GM23338 (cell line): ENCODE measurements at regions not wholly inside any gene's neighbourhood (a gene's known extent, or its start where the extent isn't known, plus 50 kb on each side); places are given as distances from the start of the nearest gene placed in this dataset.

Experiments
- CREB1 ChIP-seq: fragments of 250-450 bp; sonication (Bioruptor Pico); IDR thresholded peaks from 2 replicates; pipeline ENCODE4 v1.5.0; 2020; ENCODE audit warnings: low read depth, mild to moderate bottlenecking, moderate library complexity
- CTCF ChIP-seq, 2 experiments: fragments of 200-600 bp in 1 of 2; sonication (generic) in 1 of 2; conservative IDR thresholded peaks; 2 replicates each; pipeline versions ENCODE4 v1.5.1 to v1.6.1; 2016 to 2017; ENCODE audit warnings: antibody characterized with exemption in 2 of 2, low read depth in 2 of 2, mild to moderate bottlenecking in 2 of 2, moderate library complexity in 1 of 2
- ETS1 ChIP-seq: IDR thresholded peaks from 2 replicates; pipeline ENCODE4 v1.6.1; 2016; ENCODE audit warnings: antibody characterized with exemption
- EZH2 ChIP-seq: fragments of 200-600 bp; sonication (generic); IDR thresholded peaks from one replicate; pipeline ENCODE4 v1.8.0; 2017; ENCODE audit warnings: antibody characterized with exemption, mild to moderate bottlenecking, low read depth; ENCODE audit not compliant: unreplicated experiment
- EZH2phosphoT487 ChIP-seq: fragments of 200-600 bp; sonication (generic); IDR thresholded peaks from one replicate; pipeline ENCODE4 v1.8.1; 2018; ENCODE audit warnings: antibody characterized with exemption; ENCODE audit not compliant: unreplicated experiment
- JUNB ChIP-seq: IDR thresholded peaks from one replicate; pipeline ENCODE4 v1.6.1; 2016; ENCODE audit warnings: antibody characterized with exemption; ENCODE audit not compliant: unreplicated experiment
- POLR2AphosphoS5 ChIP-seq: IDR thresholded peaks from 2 replicates; pipeline ENCODE4 v1.6.1; 2016; ENCODE audit warnings: antibody characterized with exemption, low read depth
- REST ChIP-seq: IDR thresholded peaks from one replicate; pipeline ENCODE4 v1.6.1; 2018; ENCODE audit warnings: antibody characterized with exemption; ENCODE audit not compliant: unreplicated experiment
- STAT1 ChIP-seq: IDR thresholded peaks from one replicate; pipeline ENCODE4 v1.6.1; 2016; ENCODE audit warnings: antibody characterized with exemption; ENCODE audit not compliant: unreplicated experiment
- ZNF114 ChIP-seq: fragments of 250-450 bp; sonication (Bioruptor Pico); IDR thresholded peaks from 2 replicates; pipeline ENCODE4 v1.5.0; 2020; ENCODE audit warnings: mild to moderate bottlenecking, moderate library complexity
- ZNF331 ChIP-seq: fragments of 250-450 bp; sonication (Bioruptor Pico); IDR thresholded peaks from 2 replicates; pipeline ENCODE4 v1.5.0; 2020; ENCODE audit warnings: low read depth, mild to moderate bottlenecking, moderate library complexity
- ZNF462 ChIP-seq: fragments of 250-450 bp; sonication (Bioruptor Pico); IDR thresholded peaks from 2 replicates; pipeline ENCODE4 v1.5.0; 2020; ENCODE audit warnings: mild to moderate bottlenecking, moderate library complexity

GRCh38 chr2:231644426-231644825 lies 51.8 kb downstream of the TEX44 start:
- TF ChIP-seq CTCF (conservative IDR thresholded peaks at IDR 0.05; ENCODE audit: low read depth in 2 of 2) (no peak), REST (no peak), POLR2AphosphoS5 (no peak), JUNB (no peak), EZH2 (no peak), ETS1 (no peak), EZH2phosphoT487 (no peak), CREB1 (CRISPR knock-in tag) (no peak), ZNF114 (CRISPR knock-in tag) (no peak), ZNF331 (CRISPR knock-in tag) (no peak), STAT1 (no peak), ZNF462 (CRISPR knock-in tag) (no peak)
